Astrocyte (in vitro differentiated cells and primary cell): ENCODE measurements at regions not wholly inside any gene's neighbourhood (a gene's known extent, or its start where the extent isn't known, plus 50 kb on each side); places are given as distances from the start of the nearest gene placed in this dataset.

Experiments
- DNase-seq: peaks from one replicate; pipeline ENCODE4 v3.0.0-alpha.2; 2010; ENCODE audit warnings: low read depth
- FAIRE-seq: peaks from 2 replicates; lab custom pipeline; 2011; peaks lifted over from hg19 to GRCh38; lab: Jason Lieb, UNC
- H2AFZ ChIP-seq: 2 replicates; pipeline ENCODE4 v1.6.0; 2012; ENCODE audit warnings: low read depth, low read length, inconsistent platforms
- H3K27ac ChIP-seq: 2 replicates; pipeline ENCODE4 v1.5.1; 2011; ENCODE audit warnings: low read depth, low read length, inconsistent platforms
- H3K27me3 ChIP-seq: 2 replicates; pipeline ENCODE4 v1.6.0; 2011; ENCODE audit warnings: low read length, inconsistent platforms; ENCODE audit not compliant: insufficient read depth
- H3K36me3 ChIP-seq: 2 replicates; pipeline ENCODE4 v1.5.1; 2011; ENCODE audit warnings: low read length, inconsistent platforms; ENCODE audit not compliant: insufficient read depth
- H3K4me1 ChIP-seq: 2 replicates; pipeline ENCODE4 v1.5.1; 2011; ENCODE audit warnings: low read length, inconsistent platforms; ENCODE audit not compliant: insufficient read depth
- H3K4me2 ChIP-seq: 2 replicates; pipeline ENCODE4 v1.6.0; 2012; ENCODE audit warnings: low read length, inconsistent platforms
- H3K4me3 ChIP-seq: 2 replicates; pipeline ENCODE4 v1.5.1; 2011; ENCODE audit warnings: low read depth, mild to moderate bottlenecking, low read length, inconsistent platforms; ENCODE audit not compliant: insufficient read depth
- H3K79me2 ChIP-seq: 2 replicates; pipeline ENCODE4 v1.6.0; 2012; ENCODE audit warnings: mild to moderate bottlenecking, low read length, inconsistent platforms; ENCODE audit not compliant: insufficient read depth
- H3K9ac ChIP-seq: 2 replicates; pipeline ENCODE4 v1.6.0; 2012; ENCODE audit warnings: mild to moderate bottlenecking, low read length, inconsistent platforms
- H3K9me3 ChIP-seq: 2 replicates; pipeline ENCODE4 v1.5.1; 2012; ENCODE audit warnings: low read depth, mild to moderate bottlenecking, low read length, inconsistent platforms; ENCODE audit not compliant: insufficient read depth
- H4K20me1 ChIP-seq: 2 replicates; pipeline ENCODE4 v1.6.0; 2012; ENCODE audit warnings: low read length, inconsistent platforms; ENCODE audit not compliant: insufficient read depth
- H3K27ac Mint-ChIP-seq: one replicate; pipeline ENCODE4 v1.8.0; 2021; ENCODE audit warnings: mild to moderate bottlenecking, mixed read lengths; ENCODE audit not compliant: unreplicated experiment
- H3K27me3 Mint-ChIP-seq: one replicate; pipeline ENCODE4 v1.8.0; 2021; ENCODE audit warnings: low read depth, mixed read lengths; ENCODE audit not compliant: unreplicated experiment
- H3K36me3 Mint-ChIP-seq: one replicate; pipeline ENCODE4 v1.8.0; 2021; ENCODE audit warnings: low read depth, mixed read lengths; ENCODE audit not compliant: unreplicated experiment
- H3K4me1 Mint-ChIP-seq: one replicate; pipeline ENCODE4 v1.8.0; 2021; ENCODE audit warnings: low read depth, mixed read lengths; ENCODE audit not compliant: unreplicated experiment
- H3K4me3 Mint-ChIP-seq: one replicate; pipeline ENCODE4 v1.8.0; 2021; ENCODE audit warnings: mild to moderate bottlenecking, moderate library complexity, mixed read lengths; ENCODE audit not compliant: unreplicated experiment
- H3K9me3 Mint-ChIP-seq: one replicate; pipeline ENCODE4 v1.8.0; 2021; ENCODE audit warnings: mild to moderate bottlenecking, mixed read lengths; ENCODE audit not compliant: unreplicated experiment
- EZH2 ChIP-seq: IDR thresholded peaks from 2 replicates; pipeline ENCODE4 v1.6.1; 2012; ENCODE audit warnings: mild to moderate bottlenecking, low read length, inconsistent platforms; ENCODE audit not compliant: insufficient read depth
- TF ChIP-seq, protein P1 (sequence below): IDR thresholded peaks from 2 replicates; pipeline ENCODE4 v1.5.1; 2011; ENCODE audit warnings: low read depth, mild to moderate bottlenecking, inconsistent platforms, low read length, moderate library complexity; ENCODE audit not compliant: insufficient read depth

DNA sequence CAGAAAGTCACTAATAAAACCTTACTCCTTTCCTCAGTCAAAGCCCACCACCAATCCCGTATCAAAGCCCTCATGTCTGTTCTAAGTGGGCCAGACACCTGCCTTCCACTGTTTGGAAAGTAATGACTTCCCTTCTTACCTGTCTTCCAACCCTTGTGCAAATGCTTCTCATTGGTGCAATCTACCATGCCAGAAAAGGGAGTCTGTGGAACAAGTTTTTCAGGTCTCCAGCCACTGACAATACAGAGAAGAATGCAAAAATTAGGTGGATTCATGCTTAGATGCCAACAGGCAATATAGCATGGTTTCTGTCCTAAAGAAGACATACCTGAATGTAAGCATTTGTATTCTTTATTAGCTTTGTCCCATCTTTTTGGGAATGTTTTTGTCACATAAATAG, 1140.6 kb upstream of the LRRTM1 start:
- Mint-ChIP-seq H3K27me3 (no peaks in the 10 kb centered on the region), H3K36me3 (no peaks in the 10 kb centered on the region), H3K4me3 (no peak overlapping the region), H3K4me1 (no peaks in the 10 kb centered on the region), H3K27ac (no peak overlapping the region), H3K9me3 (no peaks in the 10 kb centered on the region)
- no peak overlapping the region for H3K9ac ChIP-seq
- no peaks in the 10 kb centered on the region for H4K20me1 ChIP-seq
- H3K9me3 ChIP-seq, result no peaks in the 10 kb centered on the region
- DNase-seq (no peak), FAIRE-seq (no peak)
- no peaks in the 10 kb centered on the region for H3K27me3 ChIP-seq
- no peak overlapping the region for H3K27ac ChIP-seq
- no peaks in the 10 kb centered on the region for H3K4me1 ChIP-seq
- no peaks in the 10 kb centered on the region for H3K36me3 ChIP-seq
- H2AFZ ChIP-seq, result no peak overlapping the region
- no peak for TF ChIP-seq EZH2
- TF ChIP-seq, protein P1, sequence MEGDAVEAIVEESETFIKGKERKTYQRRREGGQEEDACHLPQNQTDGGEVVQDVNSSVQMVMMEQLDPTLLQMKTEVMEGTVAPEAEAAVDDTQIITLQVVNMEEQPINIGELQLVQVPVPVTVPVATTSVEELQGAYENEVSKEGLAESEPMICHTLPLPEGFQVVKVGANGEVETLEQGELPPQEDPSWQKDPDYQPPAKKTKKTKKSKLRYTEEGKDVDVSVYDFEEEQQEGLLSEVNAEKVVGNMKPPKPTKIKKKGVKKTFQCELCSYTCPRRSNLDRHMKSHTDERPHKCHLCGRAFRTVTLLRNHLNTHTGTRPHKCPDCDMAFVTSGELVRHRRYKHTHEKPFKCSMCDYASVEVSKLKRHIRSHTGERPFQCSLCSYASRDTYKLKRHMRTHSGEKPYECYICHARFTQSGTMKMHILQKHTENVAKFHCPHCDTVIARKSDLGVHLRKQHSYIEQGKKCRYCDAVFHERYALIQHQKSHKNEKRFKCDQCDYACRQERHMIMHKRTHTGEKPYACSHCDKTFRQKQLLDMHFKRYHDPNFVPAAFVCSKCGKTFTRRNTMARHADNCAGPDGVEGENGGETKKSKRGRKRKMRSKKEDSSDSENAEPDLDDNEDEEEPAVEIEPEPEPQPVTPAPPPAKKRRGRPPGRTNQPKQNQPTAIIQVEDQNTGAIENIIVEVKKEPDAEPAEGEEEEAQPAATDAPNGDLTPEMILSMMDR, result no peak
- H3K4me3 ChIP-seq, result no peak overlapping the region
- H3K4me2 ChIP-seq, result no peak overlapping the region
- no peaks in the 10 kb centered on the region for H3K79me2 ChIP-seq

DNA sequence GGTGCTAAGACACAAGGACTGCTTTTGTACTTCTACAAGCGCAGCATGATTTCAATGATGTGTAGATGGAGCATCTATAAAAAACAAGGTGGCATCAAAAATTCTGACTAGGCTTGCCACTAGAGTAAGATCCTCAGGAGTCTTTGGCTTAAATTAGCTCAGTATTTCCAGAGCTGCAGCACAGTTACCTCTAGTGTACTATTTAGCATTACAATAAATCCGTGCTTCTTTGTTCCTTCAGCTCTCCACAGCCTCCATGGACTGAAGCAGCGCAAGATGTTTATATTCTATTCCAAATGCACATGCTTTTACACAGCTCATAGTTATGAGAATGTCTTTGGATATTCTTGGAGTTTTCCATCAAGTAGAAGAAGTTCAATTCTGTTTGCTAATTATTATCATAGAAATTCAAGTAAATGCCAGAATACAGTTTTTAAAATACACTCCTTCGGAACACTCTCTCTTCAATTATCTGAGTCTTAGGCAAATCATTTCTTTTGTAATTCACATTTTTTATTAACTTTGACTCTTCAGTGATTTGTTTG, 1133.0 kb upstream of the LRRTM1 start:
- H3K27ac Mint-ChIP-seq, result no peak overlapping the region
- H3K4me3 ChIP-seq, result no peak overlapping the region
- TF ChIP-seq, protein P1, result no peak
- TF ChIP-seq EZH2, result no peak
- FAIRE-seq (no peak), DNase-seq (no peak)
- H3K36me3 ChIP-seq, result no peaks in the 10 kb centered on the region
- no peak overlapping the region for H3K4me3 Mint-ChIP-seq
- peaks cover 4% of the 10 kb centered on the region for H3K4me1 Mint-ChIP-seq
- no peaks in the 10 kb centered on the region for H4K20me1 ChIP-seq
- no peak overlapping the region for H2AFZ ChIP-seq
- H3K36me3 Mint-ChIP-seq, result no peaks in the 10 kb centered on the region
- H3K79me2 ChIP-seq, result no peaks in the 10 kb centered on the region
- H3K27me3 ChIP-seq, result no peaks in the 10 kb centered on the region
- no peak overlapping the region for H3K9ac ChIP-seq
- H3K27ac ChIP-seq, result no peak overlapping the region
- H3K4me1 ChIP-seq, result no peaks in the 10 kb centered on the region
- no peaks in the 10 kb centered on the region for H3K9me3 Mint-ChIP-seq
- no peaks in the 10 kb centered on the region for H3K27me3 Mint-ChIP-seq
- H3K9me3 ChIP-seq, result no peaks in the 10 kb centered on the region
- no peak overlapping the region for H3K4me2 ChIP-seq

DNA sequence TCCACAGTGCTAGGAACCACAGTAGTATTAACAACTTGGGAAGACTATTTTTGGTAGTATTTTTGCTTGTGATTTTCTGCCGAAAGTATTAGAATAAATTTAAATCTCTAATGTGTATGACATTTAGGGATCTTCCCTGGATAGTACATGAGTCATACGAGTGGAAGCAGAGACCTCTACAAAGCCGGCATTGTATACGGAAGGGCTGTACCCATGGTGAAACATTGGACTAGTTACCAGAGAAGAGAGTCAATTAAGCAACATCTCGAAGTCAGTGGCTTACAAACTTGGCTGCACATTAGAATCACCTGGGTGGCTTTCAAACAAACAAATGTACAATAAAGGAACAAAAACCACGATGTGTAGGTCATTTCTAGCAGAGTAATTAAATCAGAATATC, 1131.7 kb upstream of the LRRTM1 start:
- Mint-ChIP-seq H3K27ac (no peak overlapping the region), H3K4me1 (peaks cover 4% of the 10 kb centered on the region), H3K27me3 (no peaks in the 10 kb centered on the region), H3K4me3 (no peak overlapping the region), H3K9me3 (no peaks in the 10 kb centered on the region), H3K36me3 (no peaks in the 10 kb centered on the region)
- DNase-seq, result no peak
- TF ChIP-seq, protein P1, result no peak
- TF ChIP-seq EZH2, result no peak
- Histone ChIP-seq H3K4me2 (no peak overlapping the region), H3K27ac (no peak overlapping the region), H3K36me3 (no peaks in the 10 kb centered on the region), H3K9me3 (no peaks in the 10 kb centered on the region), H3K4me1 (no peaks in the 10 kb centered on the region), H3K27me3 (no peaks in the 10 kb centered on the region), H3K79me2 (no peaks in the 10 kb centered on the region), H3K9ac (no peak overlapping the region), H2AFZ (no peak overlapping the region), H3K4me3 (no peak overlapping the region), H4K20me1 (no peaks in the 10 kb centered on the region)
- FAIRE-seq, result no peak
